ENCODE measurements at regions not wholly inside any gene's neighbourhood (a gene's known extent, or its start where the extent isn't known, plus 50 kb on each side); places are given as distances from the start of the nearest gene placed in this dataset.

DNA sequence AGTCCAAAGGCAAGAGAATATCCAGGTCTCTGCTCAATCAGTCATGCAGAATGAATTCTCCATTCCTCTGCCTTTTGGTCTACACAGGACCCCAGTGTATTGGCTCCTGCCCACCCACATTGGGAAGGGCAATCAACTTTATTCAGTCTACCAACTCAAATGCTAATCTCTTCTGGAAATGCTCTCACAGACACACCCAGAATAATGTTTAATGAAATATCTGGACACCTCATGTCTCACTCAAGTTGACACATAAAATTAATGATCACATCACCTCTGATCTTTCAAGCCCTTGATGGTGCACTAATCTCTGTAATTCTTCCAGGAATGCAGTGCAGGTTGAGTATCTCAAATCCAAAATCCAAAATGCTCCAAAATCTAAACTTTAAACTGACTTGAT is 315.6 kb downstream of the HRH4 start:
- DNase-seq = no peak

GRCh38 chr18:24778810-24779418 is 318.5 kb downstream of the HRH4 start:
- no peak overlapping the region for H3K27ac ChIP-seq (ENCODE audit: low read length)
- Mint-ChIP-seq H3K27me3 (ENCODE audit: low read depth in 2 of 2) (peaks cover 2 to 16% of the 10 kb centered on the region in 2 donors), H3K4me3 (no peak overlapping the region), H3K9me3 (peaks cover 0 to 2% of the 10 kb centered on the region in 2 donors), H3K36me3 (no peaks in the 10 kb centered on the region), H3K4me1 (no peaks in the 10 kb centered on the region), H3K27ac (no peak overlapping the region)
- intact Hi-C loops (cut with micrococcal nuclease) = no loop called here
- TF ChIP-seq, protein P1, sequence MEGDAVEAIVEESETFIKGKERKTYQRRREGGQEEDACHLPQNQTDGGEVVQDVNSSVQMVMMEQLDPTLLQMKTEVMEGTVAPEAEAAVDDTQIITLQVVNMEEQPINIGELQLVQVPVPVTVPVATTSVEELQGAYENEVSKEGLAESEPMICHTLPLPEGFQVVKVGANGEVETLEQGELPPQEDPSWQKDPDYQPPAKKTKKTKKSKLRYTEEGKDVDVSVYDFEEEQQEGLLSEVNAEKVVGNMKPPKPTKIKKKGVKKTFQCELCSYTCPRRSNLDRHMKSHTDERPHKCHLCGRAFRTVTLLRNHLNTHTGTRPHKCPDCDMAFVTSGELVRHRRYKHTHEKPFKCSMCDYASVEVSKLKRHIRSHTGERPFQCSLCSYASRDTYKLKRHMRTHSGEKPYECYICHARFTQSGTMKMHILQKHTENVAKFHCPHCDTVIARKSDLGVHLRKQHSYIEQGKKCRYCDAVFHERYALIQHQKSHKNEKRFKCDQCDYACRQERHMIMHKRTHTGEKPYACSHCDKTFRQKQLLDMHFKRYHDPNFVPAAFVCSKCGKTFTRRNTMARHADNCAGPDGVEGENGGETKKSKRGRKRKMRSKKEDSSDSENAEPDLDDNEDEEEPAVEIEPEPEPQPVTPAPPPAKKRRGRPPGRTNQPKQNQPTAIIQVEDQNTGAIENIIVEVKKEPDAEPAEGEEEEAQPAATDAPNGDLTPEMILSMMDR (IDR thresholded peaks at IDR 0.05) = no peak
- 86% methylated on average over 5 of the region's 6 CpGs for WGBS (ENCODE audit: insufficient coverage)
- no peak overlapping the region for H3K4me3 ChIP-seq (ENCODE audit: low read length)
- H3K9me3 ChIP-seq (ENCODE audit: control insufficient read depth, insufficient read depth, low read length) = no peaks in the 10 kb centered on the region
- ATAC-seq (no peak), DNase-seq (no peak)
- H3K27me3 ChIP-seq (ENCODE audit: control insufficient read depth, insufficient read depth, low read length) = no peaks in the 10 kb centered on the region
- H3K36me3 ChIP-seq (ENCODE audit: control insufficient read depth, insufficient read depth, low read length) = no peaks in the 10 kb centered on the region
- no peaks in the 10 kb centered on the region for H3K4me1 ChIP-seq (ENCODE audit: control insufficient read depth, insufficient read depth, low read length)

More for the DNA sequence above, 315.6 kb downstream of the HRH4 start:
- ATAC-seq = no peak
- Mint-ChIP-seq H3K27ac (no peak overlapping the region), H3K4me3 (no peak overlapping the region), H3K27me3 (ENCODE audit: low read depth in 2 of 2) (no peaks in the 10 kb centered on the region), H3K36me3 (no peaks in the 10 kb centered on the region), H3K4me1 (no peaks in the 10 kb centered on the region), H3K9me3 (no peaks in the 10 kb centered on the region)
- Histone ChIP-seq H3K9me3 (ENCODE audit: control insufficient read depth, insufficient read depth, low read length) (no peaks in the 10 kb centered on the region), H3K36me3 (ENCODE audit: control insufficient read depth, insufficient read depth, low read length) (no peaks in the 10 kb centered on the region), H3K4me3 (ENCODE audit: low read length) (no peak overlapping the region), H3K27me3 (ENCODE audit: control insufficient read depth, insufficient read depth, low read length) (no peaks in the 10 kb centered on the region), H3K27ac (ENCODE audit: low read length) (no peak overlapping the region), H3K4me1 (ENCODE audit: control insufficient read depth, insufficient read depth, low read length) (no peaks in the 10 kb centered on the region)
- TF ChIP-seq, protein P1 (IDR thresholded peaks at IDR 0.05) = no peak
- intact Hi-C loops (cut with micrococcal nuclease) = no loop called here

GRCh38 chr18:24782566-24782965 is 322.1 kb downstream of the HRH4 start:
- Histone ChIP-seq H3K27ac (ENCODE audit: low read length) (no peak overlapping the region), H3K4me3 (ENCODE audit: low read length) (no peak overlapping the region), H3K9me3 (ENCODE audit: control insufficient read depth, insufficient read depth, low read length) (no peaks in the 10 kb centered on the region), H3K36me3 (ENCODE audit: control insufficient read depth, insufficient read depth, low read length) (no peaks in the 10 kb centered on the region), H3K4me1 (ENCODE audit: control insufficient read depth, insufficient read depth, low read length) (no peaks in the 10 kb centered on the region), H3K27me3 (ENCODE audit: control insufficient read depth, insufficient read depth, low read length) (no peaks in the 10 kb centered on the region)
- H3K4me1 Mint-ChIP-seq = no peaks in the 10 kb centered on the region
- ATAC-seq = no peak
- WGBS (ENCODE audit: insufficient coverage) = 80% methylated on average over 1 of the region's 3 CpGs
- TF ChIP-seq, protein P1 (IDR thresholded peaks at IDR 0.05) = no peak
- H3K27me3 Mint-ChIP-seq (ENCODE audit: low read depth in 2 of 2) = peaks cover 2 to 22% of the 10 kb centered on the region in 2 donors
- no peak overlapping the region for H3K4me3 Mint-ChIP-seq
- no peak for DNase-seq
- no peaks in the 10 kb centered on the region for H3K36me3 Mint-ChIP-seq
- intact Hi-C loops (cut with micrococcal nuclease) = no loop called here
- H3K27ac Mint-ChIP-seq = no peak overlapping the region
- H3K9me3 Mint-ChIP-seq = peaks cover 0 to 2% of the 10 kb centered on the region in 2 donors

GRCh38 chr18:24785019-24785418 is 324.6 kb downstream of the HRH4 start:
- Mint-ChIP-seq H3K27ac (no peak overlapping the region), H3K4me3 (no peak overlapping the region), H3K36me3 (no peaks in the 10 kb centered on the region), H3K4me1 (no peaks in the 10 kb centered on the region), H3K9me3 (peaks cover 2 to 4% of the 10 kb centered on the region in 2 donors), H3K27me3 (ENCODE audit: low read depth in 2 of 2) (peaks cover 5 to 23% of the 10 kb centered on the region in 2 donors)
- no peak overlapping the region for H3K27ac ChIP-seq (ENCODE audit: low read length)
- H3K4me1 ChIP-seq (ENCODE audit: control insufficient read depth, insufficient read depth, low read length) = no peaks in the 10 kb centered on the region
- intact Hi-C loops (cut with micrococcal nuclease) = no loop called here
- no peaks in the 10 kb centered on the region for H3K9me3 ChIP-seq (ENCODE audit: control insufficient read depth, insufficient read depth, low read length)
- DNase-seq = no peak
- no peak overlapping the region for H3K4me3 ChIP-seq (ENCODE audit: low read length)
- 85% methylated on average over 2 of the region's 3 CpGs for WGBS (ENCODE audit: insufficient coverage)
- H3K36me3 ChIP-seq (ENCODE audit: control insufficient read depth, insufficient read depth, low read length) = no peaks in the 10 kb centered on the region
- H3K27me3 ChIP-seq (ENCODE audit: control insufficient read depth, insufficient read depth, low read length) = no peaks in the 10 kb centered on the region
- TF ChIP-seq, protein P1 (IDR thresholded peaks at IDR 0.05) = no peak
- ATAC-seq = no peak
